Peyer's patch (tissue), 4 donors: ENCODE measurements at regions not wholly inside any gene's neighbourhood (a gene's known extent, or its start where the extent isn't known, plus 50 kb on each side); places are given as distances from the start of the nearest gene placed in this dataset.

Experiments used
- CTCF ChIP-seq, 6 experiments: fragments of 450-650 bp in 4 of 6; fragments of 200-600 bp in 2 of 6; sonication (generic) in 1 of 6; IDR thresholded peaks; one replicate each; pipeline ENCODE4 v1.5.1; 2017 to 2019; ENCODE audit warnings: antibody characterized with exemption in 6 of 6, mild to moderate bottlenecking in 3 of 6, moderate library complexity in 1 of 6
- POLR2A ChIP-seq, 2 donors: fragments of 450-650 bp; IDR thresholded peaks; one replicate each; pipeline ENCODE4 v1.5.1; 2017; ENCODE audit warnings: antibody characterized with exemption in 2 of 2, mild to moderate bottlenecking in 2 of 2, moderate library complexity in 2 of 2

- TF ChIP-seq CTCF (IDR thresholded peaks at IDR 0.05): no peak
- no peak for TF ChIP-seq POLR2A (IDR thresholded peaks at IDR 0.05)
Observed at GRCh38 chr2:43116988-43117387, 109.4 kb downstream of the ZFP36L2 start.
